Psoas muscle (tissue), 7 donors: ENCODE measurements at regions not wholly inside any gene's neighbourhood (a gene's known extent, or its start where the extent isn't known, plus 50 kb on each side); places are given as distances from the start of the nearest gene placed in this dataset.

Source experiments
- ATAC-seq, 4 donors: fragments of 200-7000 bp; cut with Tn5 transposase; one replicate each; pipeline ENCODE4 v1.9.1; 2020; ENCODE audit warnings: moderate library complexity in 3 of 4, mild to moderate bottlenecking in 2 of 4
- DNase-seq, 2 donors: peaks; one replicate each; pipeline ENCODE4 v3.0.0-alpha.2; 2020
- H3K27ac ChIP-seq: fragments of 200-600 bp; one replicate; pipeline ENCODE4 v1.8.0; 2022
- H3K27me3 ChIP-seq, 3 donors: fragments of 200-600 bp in 1 of 3; one replicate each; pipeline versions ENCODE4 v1.6.1 to v1.8.0; 2013 to 2022; ENCODE audit warnings: low read length in 2 of 3, mild to moderate bottlenecking in 2 of 3, moderate library complexity in 1 of 3; ENCODE audit not compliant: insufficient read depth in 3 of 3
- H3K36me3 ChIP-seq, 2 donors: fragments of 200-600 bp in 1 of 2; one replicate each; pipeline versions ENCODE4 v1.6.1 to v1.8.0; 2013 to 2022; ENCODE audit warnings: low read depth in 1 of 2, mild to moderate bottlenecking in 1 of 2, moderate library complexity in 1 of 2; ENCODE audit not compliant: insufficient read depth in 1 of 2
- H3K4me1 ChIP-seq: fragments of 200-600 bp; one replicate; pipeline ENCODE4 v1.8.0; 2022
- H3K4me3 ChIP-seq: fragments of 200-600 bp; one replicate; pipeline ENCODE4 v1.8.0; 2022; ENCODE audit warnings: mild to moderate bottlenecking
- H3K9me3 ChIP-seq: fragments of 200-600 bp; one replicate; pipeline ENCODE4 v1.8.0; 2022
- WGBS, 3 donors: extraction: QIAGEN DNeasy Blood & Tissue Kit; methylation state at CpG; one replicate each; pipeline versions ENCODE4 v1.1.6 to v1.1.7; 2013; 5-methylcytosine and 5-hydroxymethylcytosine counted together
- intact Hi-C, 2 donors: fragments of 100-400 bp; cut with DNase I; formaldehyde crosslinking; loops; one replicate each; pipeline versions ENCODE4 v1.11.0 to v1.14.2; 2022
- TF ChIP-seq, protein P1 (sequence below): fragments of 200-600 bp; IDR thresholded peaks from one replicate; pipeline ENCODE4 v1.8.0; 2022; ENCODE audit warnings: antibody characterized with exemption
- donor health status: healthy with polysubstance abuse.
- donor health status: DM: no; HTN: no; CAD: no; lungs with moderate emphysema.
- donor health status: Bipolar disorder and iron deficiency.
- donor health status: healthy.
- donor health status: DM: yes; HTN: yes; CAD: no.
- donor health status: DM: no; HTN: no; CAD: no.
- donor health status: DM: yes; HTN: yes; CAD: no.

DNA sequence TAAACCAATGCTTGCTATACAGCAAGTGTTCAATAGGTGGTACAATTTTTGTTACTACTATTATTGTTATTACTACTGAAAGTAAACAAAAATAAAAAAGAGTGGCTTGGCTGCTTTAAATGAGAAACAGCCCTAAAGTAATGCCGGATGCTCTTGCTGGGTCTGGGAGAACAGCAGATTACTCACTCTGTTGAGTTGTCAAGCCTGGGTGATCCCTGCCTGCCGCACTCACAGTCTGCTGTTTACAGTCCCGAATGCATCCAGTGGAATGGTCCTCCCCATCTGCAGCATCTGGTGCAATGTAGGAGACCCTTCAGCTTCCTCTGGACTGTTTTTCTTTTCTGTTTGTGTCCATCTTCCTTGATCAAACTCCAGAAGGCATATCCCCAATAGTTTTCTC lies 102.7 kb upstream of the IVNS1ABP start:
- Histone ChIP-seq H3K27me3 (no peaks in the 10 kb centered on the region), H3K9me3 (no peaks in the 10 kb centered on the region), H3K4me1 (no peaks in the 10 kb centered on the region), H3K36me3 (no peaks in the 10 kb centered on the region), H3K4me3 (no peak overlapping the region), H3K27ac (no peak overlapping the region)
- ATAC-seq (no peak), DNase-seq (no peak)
- intact Hi-C loops, result no loop called here
- 23 to 90% (median 89%) methylated on average over 3 of the region's 3 CpGs for WGBS, 3 donors
- TF ChIP-seq, protein P1, sequence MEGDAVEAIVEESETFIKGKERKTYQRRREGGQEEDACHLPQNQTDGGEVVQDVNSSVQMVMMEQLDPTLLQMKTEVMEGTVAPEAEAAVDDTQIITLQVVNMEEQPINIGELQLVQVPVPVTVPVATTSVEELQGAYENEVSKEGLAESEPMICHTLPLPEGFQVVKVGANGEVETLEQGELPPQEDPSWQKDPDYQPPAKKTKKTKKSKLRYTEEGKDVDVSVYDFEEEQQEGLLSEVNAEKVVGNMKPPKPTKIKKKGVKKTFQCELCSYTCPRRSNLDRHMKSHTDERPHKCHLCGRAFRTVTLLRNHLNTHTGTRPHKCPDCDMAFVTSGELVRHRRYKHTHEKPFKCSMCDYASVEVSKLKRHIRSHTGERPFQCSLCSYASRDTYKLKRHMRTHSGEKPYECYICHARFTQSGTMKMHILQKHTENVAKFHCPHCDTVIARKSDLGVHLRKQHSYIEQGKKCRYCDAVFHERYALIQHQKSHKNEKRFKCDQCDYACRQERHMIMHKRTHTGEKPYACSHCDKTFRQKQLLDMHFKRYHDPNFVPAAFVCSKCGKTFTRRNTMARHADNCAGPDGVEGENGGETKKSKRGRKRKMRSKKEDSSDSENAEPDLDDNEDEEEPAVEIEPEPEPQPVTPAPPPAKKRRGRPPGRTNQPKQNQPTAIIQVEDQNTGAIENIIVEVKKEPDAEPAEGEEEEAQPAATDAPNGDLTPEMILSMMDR, result no peak

DNA sequence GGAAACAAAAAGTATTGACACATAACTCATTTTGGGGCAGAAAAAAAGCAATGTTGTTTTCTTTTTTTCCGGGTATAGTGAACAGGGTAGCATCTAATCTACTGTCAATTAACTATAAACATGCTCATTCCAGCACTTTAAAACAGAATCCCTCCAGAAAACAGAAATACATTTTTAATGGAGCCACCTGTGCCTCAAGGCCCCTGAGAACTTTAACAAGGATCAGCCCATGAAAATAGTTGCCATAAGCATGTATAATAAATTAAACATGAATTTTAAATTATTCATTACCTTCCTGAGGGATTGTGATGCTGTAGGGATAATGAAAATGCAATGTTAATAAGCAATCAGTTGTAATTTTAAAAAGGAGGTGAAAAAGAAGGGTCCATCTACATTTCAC lies 101.4 kb upstream of the IVNS1ABP start:
- TF ChIP-seq, protein P1, result no peak
- Histone ChIP-seq H3K9me3 (no peaks in the 10 kb centered on the region), H3K4me1 (no peaks in the 10 kb centered on the region), H3K4me3 (no peak overlapping the region), H3K36me3 (no peaks in the 10 kb centered on the region), H3K27ac (no peak overlapping the region), H3K27me3 (no peaks in the 10 kb centered on the region)
- intact Hi-C loops, result no loop called here
- DNase-seq (no peak), ATAC-seq (no peak)
- 40 to 85% (median 83%) methylated on average over 1 of the region's 1 CpG for WGBS, 3 donors

DNA sequence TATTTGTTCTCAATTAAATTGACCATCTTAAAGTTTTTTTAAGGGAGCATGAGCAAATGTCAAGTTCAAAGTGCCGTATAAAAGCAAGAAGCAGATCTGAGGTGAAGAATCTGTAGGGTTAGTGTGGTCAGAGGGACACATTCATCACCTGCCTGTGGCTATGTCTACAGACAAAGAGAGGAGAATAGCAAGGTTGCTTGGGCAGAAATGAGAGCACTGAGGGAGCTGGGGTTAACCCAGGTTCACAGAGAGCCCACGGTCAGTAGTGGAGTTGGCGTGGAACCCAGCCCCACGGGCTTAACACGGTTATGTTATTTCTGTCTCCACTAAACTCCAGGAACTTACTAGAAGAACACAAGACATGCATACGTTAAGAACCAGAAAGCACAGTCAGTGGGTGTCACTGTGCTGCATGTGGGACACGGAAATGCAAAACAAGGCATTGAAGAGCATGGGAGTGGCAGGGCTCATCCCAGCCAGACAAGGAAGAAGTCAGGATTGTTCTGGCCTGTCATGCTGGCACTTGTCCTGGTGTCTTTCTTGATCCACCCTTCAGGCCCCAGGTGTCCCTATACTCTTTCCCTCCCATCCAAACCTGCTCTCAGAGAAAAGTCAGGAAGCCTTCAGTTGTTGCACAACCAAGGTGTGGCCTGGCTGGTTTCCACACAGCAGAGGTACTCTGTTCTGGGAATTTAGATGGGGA lies 95.5 kb upstream of the IVNS1ABP start:
- no peak overlapping the region for H3K27ac ChIP-seq
- no peaks in the 10 kb centered on the region for H3K36me3 ChIP-seq
- no peaks in the 10 kb centered on the region for H3K27me3 ChIP-seq
- ATAC-seq, result no peak
- intact Hi-C loops, result no loop called here
- TF ChIP-seq, protein P1, result no peak
- 52 to 69% (median 61%) methylated on average over 7 of the region's 7 CpGs for WGBS, 3 donors
- no peaks in the 10 kb centered on the region for H3K4me1 ChIP-seq
- no peaks in the 10 kb centered on the region for H3K9me3 ChIP-seq
- H3K4me3 ChIP-seq, result no peak overlapping the region
- DNase-seq, result no peak

DNA sequence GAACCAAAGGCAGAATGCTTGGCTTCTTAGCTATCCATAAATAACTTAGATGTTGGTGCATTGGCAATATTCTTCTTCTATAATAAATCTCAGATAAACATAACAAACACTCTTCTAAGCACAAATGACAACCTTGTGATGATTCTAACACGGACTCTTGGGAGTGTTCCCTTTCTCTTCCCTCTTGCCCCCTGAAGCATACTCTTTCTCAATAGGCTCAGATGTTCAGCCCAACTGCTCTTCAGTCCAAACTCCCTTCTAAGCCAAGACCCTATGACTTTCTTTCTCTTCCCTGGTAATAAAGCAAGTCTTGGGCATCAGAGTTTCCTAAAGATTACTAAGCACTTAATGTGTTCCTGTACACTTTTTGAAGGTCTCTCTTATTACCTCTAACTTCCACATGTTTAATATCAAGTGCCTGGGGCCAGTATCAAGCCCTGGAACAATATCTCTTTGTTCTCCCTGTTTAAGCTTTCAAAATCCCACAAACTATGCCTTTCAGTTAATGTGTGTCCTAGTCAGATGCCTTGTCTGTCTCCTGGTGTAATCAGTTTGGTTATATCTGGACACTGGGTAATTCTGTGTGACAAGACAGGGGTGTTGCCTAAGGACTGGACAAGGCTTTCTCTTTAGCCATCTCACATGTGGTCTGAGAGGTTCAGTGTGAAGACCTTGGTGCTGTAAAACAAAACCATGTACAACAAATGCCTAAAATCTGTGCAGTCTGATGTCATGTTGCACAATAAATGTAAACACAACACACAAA lies 92.9 kb upstream of the IVNS1ABP start:
- ATAC-seq, result no peak
- no peak overlapping the region for H3K27ac ChIP-seq
- H3K9me3 ChIP-seq, result no peaks in the 10 kb centered on the region
- WGBS, 3 donors, result 70 to 81% (median 71%) methylated on average over 1 of the region's 1 CpG
- no peaks in the 10 kb centered on the region for H3K27me3 ChIP-seq
- DNase-seq, result no peak
- intact Hi-C loops, result no loop called here
- TF ChIP-seq, protein P1, result no peak
- H3K4me1 ChIP-seq, result no peaks in the 10 kb centered on the region
- H3K4me3 ChIP-seq, result no peak overlapping the region
- H3K36me3 ChIP-seq, result no peaks in the 10 kb centered on the region
